NCI-H2196 (cell line): ENCODE measurements at regions not wholly inside any gene's neighbourhood (a gene's known extent, or its start where the extent isn't known, plus 50 kb on each side); places are given as distances from the start of the nearest gene placed in this dataset.

ENCODE experiments used
- DNase-seq: peaks from one replicate; lab custom pipeline; 2025; ENCODE audit not compliant: unreplicated experiment; lab: John Stamatoyannopoulos, UW

GRCh38 chr1:72355899-72356298 lies 73.6 kb upstream of the NEGR1 start:
- no peak for DNase-seq

GRCh38 chr1:72341661-72342060 lies 59.3 kb upstream of the NEGR1 start:
- no peak for DNase-seq

GRCh38 chr1:72336776-72337175 lies 54.4 kb upstream of the NEGR1 start:
- no peak for DNase-seq
